ENCODE measurements at regions not wholly inside any gene's neighbourhood (a gene's known extent, or its start where the extent isn't known, plus 50 kb on each side); places are given as distances from the start of the nearest gene placed in this dataset.

- CTCF ChIA-PET: interaction anchor here (0.6 to 1.6 kb wide), 3 partner anchors 10 to 664 kb away, joined by 3 to 4 read pairs (median 3); no protein-coding TSS in a partner anchor
- TF ChIP-seq ZNF658 (tag by site-specific recombination; IDR thresholded peaks at IDR 0.05): no peak
- no peak for TF ChIP-seq ZNF19 (tag by site-specific recombination; IDR thresholded peaks at IDR 0.05; ENCODE audit: low read depth)
- TF ChIP-seq ZNF629 (tag by site-specific recombination; IDR thresholded peaks at IDR 0.05): no peak
- no peak for TF ChIP-seq ZFP3 (tag by site-specific recombination; IDR thresholded peaks at IDR 0.05; ENCODE audit: low read depth)
- TF ChIP-seq ZNF280D (tag by site-specific recombination; IDR thresholded peaks at IDR 0.05): no peak
- TF ChIP-seq ZNF501 (tag by site-specific recombination; IDR thresholded peaks at IDR 0.05): no peak
- no peak for TF ChIP-seq GLIS1 (tag by site-specific recombination; IDR thresholded peaks at IDR 0.05)
- TF ChIP-seq CTCF (tag by site-specific recombination; IDR thresholded peaks at IDR 0.05): no peak
- TF ChIP-seq ZNF280C (tag by site-specific recombination; IDR thresholded peaks at IDR 0.05): no peak
- POLR2A ChIA-PET: no interaction called here
- no peaks in the 10 kb centered on the region for H3K36me3 ChIP-seq (ENCODE audit: control insufficient read depth in 2 of 2, insufficient read depth in 1 of 2, low read length in 2 of 2)
- no peaks in the 10 kb centered on the region for H3K9me3 ChIP-seq (ENCODE audit: control insufficient read depth, insufficient read depth, low read depth, low read length)
- no peak overlapping the region for H3K27ac ChIP-seq (ENCODE audit: extremely low read depth, low read depth, low read length)
- H3K4me3 ChIP-seq (ENCODE audit: low read depth, low read length): no peak overlapping the region
- H3K4me1 ChIP-seq (ENCODE audit: control insufficient read depth, insufficient read depth, low read length): no peaks in the 10 kb centered on the region
These were observed 150.6 kb downstream of the KCNA5 start for GRCh38 chr12:5194306-5194705.

GRCh38 chr12:5195244-5195643, 151.6 kb downstream of the KCNA5 start:
- CTCF ChIA-PET: no interaction called here
- Histone ChIP-seq H3K27ac (ENCODE audit: extremely low read depth, low read depth, low read length) (no peak overlapping the region), H3K4me1 (ENCODE audit: control insufficient read depth, insufficient read depth, low read length) (no peaks in the 10 kb centered on the region), H3K4me3 (ENCODE audit: low read depth, low read length) (no peak overlapping the region), H3K9me3 (ENCODE audit: control insufficient read depth, insufficient read depth, low read depth, low read length) (no peaks in the 10 kb centered on the region), H3K36me3 (ENCODE audit: control insufficient read depth in 2 of 2, insufficient read depth in 1 of 2, low read length in 2 of 2) (no peaks in the 10 kb centered on the region)
- no peak for TF ChIP-seq ZNF155 (tag by site-specific recombination; IDR thresholded peaks at IDR 0.05)
- POLR2A ChIA-PET: no interaction called here

- Histone ChIP-seq H3K4me3 (ENCODE audit: low read depth, low read length) (no peak overlapping the region), H3K4me1 (ENCODE audit: control insufficient read depth, insufficient read depth, low read length) (no peaks in the 10 kb centered on the region), H3K9me3 (ENCODE audit: control insufficient read depth, insufficient read depth, low read depth, low read length) (no peaks in the 10 kb centered on the region), H3K36me3 (ENCODE audit: control insufficient read depth in 2 of 2, insufficient read depth in 1 of 2, low read length in 2 of 2) (no peaks in the 10 kb centered on the region), H3K27ac (ENCODE audit: extremely low read depth, low read depth, low read length) (no peak overlapping the region)
- POLR2A ChIA-PET: no interaction called here
- CTCF ChIA-PET: interaction anchor here (1.4 kb wide), 1 partner anchor 25 kb away, joined by 3 read pairs; no protein-coding TSS in a partner anchor
- TF ChIP-seq SP7 (tag by site-specific recombination; IDR thresholded peaks at IDR 0.05) (no peak), BCL11B (tag by site-specific recombination; IDR thresholded peaks at IDR 0.05; ENCODE audit: low read depth) (no peak), PRDM2 (tag by site-specific recombination; IDR thresholded peaks at IDR 0.05; ENCODE audit: borderline replicate concordance) (no peak), ZBTB17 (tag by site-specific recombination; IDR thresholded peaks at IDR 0.05) (no peak), ZNF76 (tag by site-specific recombination; IDR thresholded peaks at IDR 0.05; ENCODE audit: borderline replicate concordance, low read depth) (no peak), ZNF501 (tag by site-specific recombination; IDR thresholded peaks at IDR 0.05) (no peak), ZBTB20 (tag by site-specific recombination; IDR thresholded peaks at IDR 0.05) (no peak), ZNF677 (tag by site-specific recombination; IDR thresholded peaks at IDR 0.05) (no peak), HOXC10 (CRISPR knock-in tag; IDR thresholded peaks at IDR 0.05) (no peak), ZNF548 (tag by site-specific recombination; IDR thresholded peaks at IDR 0.05) (no peak), ZNF571 (tag by site-specific recombination; IDR thresholded peaks at IDR 0.05) (no peak)
These were observed 152.0 kb downstream of the KCNA5 start for GRCh38 chr12:5195691-5196090.
